Kasumi-1 (cell line): ENCODE measurements at regions not wholly inside any gene's neighbourhood (a gene's known extent, or its start where the extent isn't known, plus 50 kb on each side); places are given as distances from the start of the nearest gene placed in this dataset.

Experiments used
- DNase-seq, 2 experiments: peaks; one replicate each; lab custom pipeline; 2025; lab: John Stamatoyannopoulos, UW

DNA sequence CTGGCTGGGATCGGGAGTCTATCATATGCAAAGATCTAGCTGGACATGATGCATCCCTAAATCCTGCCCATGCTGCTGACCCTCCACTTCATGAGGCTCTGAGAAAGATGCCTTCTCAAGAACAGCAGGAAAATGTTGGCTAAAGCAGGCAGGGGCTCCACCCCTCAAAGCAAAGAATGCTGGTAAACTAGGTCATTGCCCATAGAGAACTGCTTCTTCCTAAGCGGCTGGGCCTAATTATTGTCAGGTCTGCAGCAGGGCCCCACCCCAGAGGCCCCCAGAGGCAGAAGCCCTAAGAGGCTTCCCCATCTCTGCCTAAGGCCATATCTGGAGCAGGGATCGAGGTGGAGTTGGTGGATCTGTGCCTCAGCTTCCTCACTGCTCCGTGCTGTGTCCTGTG, 447.4 kb upstream of the PROK2 start:
- no peak for DNase-seq

DNA sequence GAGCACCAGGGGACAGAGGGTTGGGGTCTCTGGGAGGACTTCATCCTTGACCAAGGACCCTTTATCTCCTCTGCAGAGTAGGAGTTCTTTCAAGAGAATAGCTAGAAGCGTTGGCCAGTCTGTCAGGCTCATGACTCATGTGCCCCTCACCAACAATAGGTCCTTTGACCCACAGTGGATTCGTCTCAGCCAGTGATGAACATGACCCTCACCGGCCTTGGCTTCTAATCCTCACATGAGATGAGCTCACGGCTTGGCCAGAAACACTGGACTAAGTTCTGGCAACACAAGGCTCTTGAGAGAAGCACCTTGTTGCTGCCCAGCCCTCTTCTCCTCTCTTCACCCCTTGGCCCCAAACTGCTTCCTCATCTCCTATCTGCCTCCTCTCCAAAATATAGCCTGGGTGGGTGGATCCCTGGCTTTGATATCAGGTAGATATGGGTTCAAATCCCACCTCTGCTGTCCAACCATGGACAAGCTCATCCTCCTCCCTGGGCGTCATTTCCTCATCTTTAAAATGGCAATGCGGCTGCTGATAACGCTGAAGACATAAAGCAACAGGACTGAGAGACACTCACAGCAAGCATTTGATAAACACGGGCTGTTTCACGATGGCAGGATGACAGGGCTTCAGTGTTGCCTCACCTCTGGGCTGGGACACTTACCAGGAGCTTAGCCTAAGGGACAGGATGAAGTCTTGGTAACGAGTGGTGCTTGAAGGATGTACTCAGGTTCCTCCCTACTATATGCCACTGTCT, 446.7 kb upstream of the PROK2 start:
- DNase-seq: no peak

DNA sequence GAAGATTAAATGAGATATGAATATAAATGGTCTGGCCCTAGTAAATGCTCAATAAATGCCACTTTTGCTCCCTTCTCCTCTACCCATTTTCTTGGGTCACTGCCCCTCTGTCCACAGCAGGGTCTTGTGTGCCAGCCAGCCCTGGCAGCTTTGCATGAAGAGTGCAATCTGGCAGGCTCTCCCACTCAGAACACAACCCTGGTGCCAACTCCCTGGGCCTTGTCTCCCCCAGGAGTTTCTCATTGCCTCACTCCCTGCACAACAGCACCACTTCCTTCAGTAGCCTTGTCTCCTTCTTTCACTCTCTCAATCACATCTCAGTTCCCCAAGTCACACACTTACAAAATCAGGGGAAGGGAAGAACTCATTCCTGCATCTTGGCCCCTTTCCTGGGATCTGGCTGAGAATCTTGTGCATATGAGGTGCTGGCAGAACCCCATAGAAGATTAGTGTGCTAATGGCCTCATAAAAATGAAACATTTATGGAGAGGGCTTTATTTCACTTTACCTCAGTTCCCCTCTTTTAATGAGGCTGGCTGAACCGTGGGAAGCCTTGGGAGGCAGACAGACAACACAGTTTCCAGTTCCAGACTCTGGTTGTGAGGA, 445.9 kb upstream of the PROK2 start:
- DNase-seq: no peak

- DNase-seq: no peak
These were observed 445.0 kb upstream of the PROK2 start for GRCh38 chr3:72229952-72230351.

DNA sequence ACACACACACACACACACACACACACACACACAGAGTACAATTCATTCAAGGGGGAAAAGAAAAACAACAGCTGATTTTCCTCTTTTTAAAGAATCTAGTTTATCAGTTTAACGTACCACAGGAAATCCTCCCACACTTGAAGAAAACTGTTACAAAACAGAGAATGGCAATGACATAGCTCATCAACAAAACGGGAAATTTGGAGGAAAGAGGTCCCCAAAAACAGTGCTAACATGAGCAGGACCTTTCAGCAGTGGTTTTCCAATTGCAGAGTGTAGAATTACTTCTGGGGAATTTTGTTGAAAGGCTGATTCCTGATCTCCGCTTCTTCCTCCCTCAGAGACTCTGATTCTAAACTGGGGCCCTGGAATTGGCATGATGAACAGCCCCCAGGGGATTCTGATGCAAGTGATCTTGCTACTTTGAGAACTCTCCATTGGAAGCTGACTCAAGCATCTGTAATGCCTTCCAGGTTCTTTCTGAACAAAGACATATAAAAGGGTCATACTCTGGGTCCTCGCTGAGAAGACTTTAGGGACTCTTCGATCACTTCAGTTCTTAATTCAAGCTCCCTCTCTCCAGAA, 442.6 kb upstream of the PROK2 start:
- DNase-seq: peak; percentile 2 to 25

DNA sequence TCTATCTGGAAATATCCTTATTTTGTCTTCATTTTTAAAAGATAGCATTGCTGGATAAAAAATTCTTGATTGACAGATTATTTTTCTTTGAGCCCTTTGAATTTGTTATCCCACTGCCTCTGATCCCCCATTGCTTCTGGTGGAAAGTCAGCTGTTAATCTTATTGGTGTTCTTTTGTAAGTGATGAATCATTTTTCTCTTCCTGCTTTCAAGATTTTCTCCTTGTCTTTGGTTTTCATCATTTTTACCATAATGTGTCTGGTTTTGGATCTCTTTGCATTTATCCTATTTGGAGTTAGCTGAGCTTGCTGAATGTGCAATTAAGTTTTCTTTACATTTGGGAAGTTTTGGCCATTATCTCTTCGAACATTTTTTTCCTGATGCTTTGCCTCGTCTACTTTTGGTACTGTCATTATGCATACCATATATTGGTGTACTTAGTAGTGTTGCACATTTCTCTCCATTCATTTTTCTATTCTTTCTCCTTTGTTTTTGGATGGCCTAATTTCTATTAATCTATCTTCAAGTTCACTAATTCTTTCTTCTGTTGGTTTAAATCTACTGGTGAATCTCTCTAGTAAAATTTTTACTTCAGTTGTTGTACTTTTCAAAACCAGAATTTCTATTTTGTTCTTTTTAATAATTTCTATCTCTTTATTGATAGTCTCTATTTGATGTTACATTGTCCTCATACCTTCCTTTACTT, 440.0 kb upstream of the PROK2 start:
- peak; percentile 5 to 50 for DNase-seq

DNA sequence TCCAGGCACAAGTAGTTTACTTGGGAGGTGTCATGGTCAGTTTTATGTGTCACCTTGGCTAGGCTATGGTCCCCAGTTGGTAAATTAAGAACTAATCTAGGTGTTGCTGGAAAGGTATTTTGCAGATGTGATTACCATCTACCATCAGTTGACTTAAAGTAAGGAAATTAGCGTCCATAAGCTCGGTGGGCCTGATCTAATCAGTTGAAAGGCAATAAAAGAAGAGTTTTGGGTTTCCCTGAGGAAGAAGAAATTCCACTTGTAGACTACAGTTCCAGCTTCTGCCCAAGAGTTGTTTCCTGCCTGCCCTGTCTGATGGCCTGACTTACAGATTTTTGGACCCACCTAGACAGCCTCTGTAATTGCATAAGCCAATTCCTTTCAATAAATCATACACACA, 438.7 kb upstream of the PROK2 start:
- no peak for DNase-seq

GRCh38 chr3:72223116-72223515, 438.2 kb upstream of the PROK2 start:
- DNase-seq: no peak

- no peak for DNase-seq
These were observed 437.5 kb upstream of the PROK2 start for GRCh38 chr3:72222410-72222809.

GRCh38 chr3:72220946-72221345, 436.0 kb upstream of the PROK2 start:
- no peak for DNase-seq

GRCh38 chr3:72219752-72220151, 434.8 kb upstream of the PROK2 start:
- no peak for DNase-seq

DNA sequence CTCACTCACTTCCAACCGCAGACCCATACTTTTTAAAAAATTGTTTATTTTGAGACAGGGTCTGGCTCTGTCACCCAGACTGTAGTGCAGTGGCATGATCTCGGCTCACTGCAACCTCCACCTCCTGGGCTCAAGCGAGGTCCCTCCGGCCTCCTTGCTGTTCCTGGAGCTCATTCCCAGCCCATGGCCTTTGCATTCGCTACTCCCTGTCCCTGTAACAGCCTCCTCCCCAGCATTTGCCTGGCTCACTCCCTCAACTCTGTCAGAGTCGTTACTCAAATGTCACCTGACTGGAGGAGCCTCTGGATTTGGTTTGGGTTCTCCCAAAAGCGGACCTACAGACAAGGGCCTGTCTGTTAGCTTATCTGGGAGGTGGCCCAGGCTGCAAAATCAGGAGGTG, 432.6 kb upstream of the PROK2 start:
- DNase-seq: no peak

DNA sequence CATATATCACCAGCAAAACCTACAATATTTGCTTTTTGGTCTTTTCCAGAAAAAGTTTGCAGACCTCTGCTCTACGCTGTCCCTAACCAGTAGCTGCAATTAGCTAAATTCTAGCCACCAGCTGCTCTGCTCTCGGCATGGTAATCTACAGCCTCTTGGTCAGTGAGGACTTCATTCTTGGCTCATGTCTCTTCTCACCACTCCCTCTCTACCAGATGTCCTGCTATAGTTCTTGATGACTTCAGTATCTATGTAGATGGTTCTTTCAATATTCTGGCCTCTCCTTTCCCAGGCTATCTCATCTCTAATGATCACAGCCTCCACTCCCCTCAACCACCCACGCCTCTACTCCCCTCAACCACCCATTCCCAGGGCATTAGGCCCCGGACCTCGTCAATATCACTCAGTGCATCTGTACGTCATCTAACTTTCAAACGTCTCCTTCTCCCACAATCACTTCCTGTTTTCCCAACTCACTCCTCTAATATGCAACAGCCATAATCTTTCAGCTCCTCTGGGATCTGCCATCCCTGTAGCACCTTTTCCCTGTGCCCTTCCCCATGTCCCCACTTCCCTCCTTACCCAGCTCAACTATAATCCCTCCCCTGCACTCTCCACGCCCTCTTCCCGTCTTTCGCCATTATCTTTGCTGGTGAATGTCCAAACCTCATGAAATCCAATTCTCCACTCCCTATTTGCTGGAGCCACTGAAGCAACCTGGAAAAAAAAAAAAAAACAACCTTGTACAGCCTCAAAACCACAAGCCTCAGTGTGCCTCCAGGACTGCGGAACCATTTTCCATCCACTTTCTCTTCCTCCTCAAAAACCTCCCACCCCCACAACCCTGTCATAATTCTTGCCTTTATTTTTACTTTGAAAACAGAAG, 429.4 kb upstream of the PROK2 start:
- DNase-seq: no peak

DNA sequence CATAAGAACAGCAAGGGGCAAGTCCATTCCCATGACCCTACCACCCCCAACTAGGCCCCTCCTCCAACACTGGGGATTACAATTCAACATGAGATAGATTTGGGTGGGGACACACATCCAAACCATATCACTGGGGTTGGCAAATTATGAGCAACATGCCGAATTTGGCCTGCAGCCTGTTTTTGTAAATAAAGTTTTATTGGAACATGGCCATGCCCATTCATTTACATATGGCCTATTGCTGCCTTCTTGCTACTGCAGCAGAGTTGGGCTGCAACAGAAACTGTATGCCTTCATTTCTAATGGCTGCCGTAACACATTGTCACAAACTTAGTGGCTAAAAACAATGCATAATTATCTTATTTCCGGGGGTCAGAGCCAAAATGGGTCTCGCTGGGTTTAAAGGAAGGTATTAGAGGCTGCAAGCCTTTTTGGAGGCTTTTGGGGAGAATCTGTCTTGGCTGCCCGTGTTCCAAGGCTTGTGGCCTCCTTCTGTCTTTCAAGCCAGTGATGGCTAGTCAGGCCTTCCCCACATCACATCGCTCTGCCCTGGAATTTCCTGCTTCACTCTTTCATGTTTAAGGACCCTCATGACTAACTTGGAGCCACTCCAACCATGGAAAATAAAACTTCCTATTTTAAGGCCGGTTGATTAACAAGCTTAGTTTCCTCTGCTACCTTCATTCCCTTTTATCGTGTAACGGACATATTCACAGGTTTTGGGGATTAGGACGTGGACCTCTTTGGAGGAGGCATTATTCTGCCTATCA, 428.5 kb upstream of the PROK2 start:
- no peak for DNase-seq

DNA sequence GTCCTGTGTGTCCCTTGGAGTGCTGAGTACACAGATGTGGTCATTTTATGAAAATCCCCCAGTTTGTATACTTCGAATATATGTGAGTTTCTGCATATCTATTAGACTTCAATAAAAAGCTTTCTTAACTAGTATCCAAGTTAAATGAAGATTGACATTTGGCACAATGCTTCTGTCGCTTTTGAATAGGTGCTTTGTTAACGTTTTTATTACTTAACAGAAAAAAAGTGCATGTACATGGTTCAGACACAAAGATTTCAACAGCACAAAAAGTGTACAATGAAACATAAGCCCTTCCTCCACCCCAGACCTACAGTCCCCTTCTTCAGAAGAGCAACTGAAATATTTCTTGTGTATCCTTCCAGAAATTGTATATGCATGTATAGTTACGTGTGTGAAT, 427.4 kb upstream of the PROK2 start:
- DNase-seq: no peak

GRCh38 chr3:72210261-72210660, 425.3 kb upstream of the PROK2 start:
- DNase-seq: no peak

DNA sequence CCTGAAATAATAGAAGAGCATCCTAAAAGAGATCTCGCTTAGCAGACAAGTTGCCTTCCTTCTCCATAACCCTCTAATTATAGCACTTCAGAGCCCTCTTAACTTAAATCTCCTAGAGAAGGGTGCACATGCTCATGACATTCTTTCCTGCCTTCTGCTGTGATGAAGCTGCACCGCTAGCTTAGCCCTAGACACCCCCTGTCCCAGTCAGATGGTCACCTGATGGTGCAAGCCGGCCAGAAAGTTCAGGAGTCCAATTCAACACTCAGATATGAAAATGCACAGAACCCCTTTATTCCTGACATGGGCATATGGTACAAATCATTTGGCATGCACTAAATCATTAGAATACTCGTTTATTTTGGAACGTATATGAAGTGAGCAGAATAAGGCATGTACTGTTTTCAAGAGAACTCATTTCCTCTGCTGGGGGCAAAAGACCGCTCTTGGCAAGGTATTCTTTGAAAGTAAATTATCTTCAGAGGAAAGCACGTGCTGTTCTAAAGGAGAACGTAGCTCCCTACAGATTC, 420.4 kb upstream of the PROK2 start:
- no peak for DNase-seq

DNA sequence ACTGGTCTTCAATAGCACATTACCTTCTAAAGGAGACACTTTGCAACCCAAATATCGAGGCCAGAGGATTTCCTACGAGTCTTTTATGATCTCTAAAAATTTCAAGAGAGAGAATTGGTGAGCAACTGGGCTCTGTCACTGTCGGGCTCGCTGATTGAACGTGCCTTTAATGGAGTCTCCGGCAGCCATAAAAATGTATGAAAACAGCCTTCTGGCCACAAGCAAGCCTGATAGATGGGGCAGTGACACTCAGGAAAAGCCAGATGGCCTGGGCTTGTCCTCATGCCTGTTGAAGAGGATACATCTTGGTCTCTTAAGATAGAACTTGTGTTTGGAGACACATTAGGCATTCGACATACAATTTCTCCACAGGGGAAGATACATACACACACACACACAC, 419.5 kb upstream of the PROK2 start:
- DNase-seq: no peak

GRCh38 chr3:72203613-72204349, 418.8 kb upstream of the PROK2 start:
- DNase-seq: no peak

DNA sequence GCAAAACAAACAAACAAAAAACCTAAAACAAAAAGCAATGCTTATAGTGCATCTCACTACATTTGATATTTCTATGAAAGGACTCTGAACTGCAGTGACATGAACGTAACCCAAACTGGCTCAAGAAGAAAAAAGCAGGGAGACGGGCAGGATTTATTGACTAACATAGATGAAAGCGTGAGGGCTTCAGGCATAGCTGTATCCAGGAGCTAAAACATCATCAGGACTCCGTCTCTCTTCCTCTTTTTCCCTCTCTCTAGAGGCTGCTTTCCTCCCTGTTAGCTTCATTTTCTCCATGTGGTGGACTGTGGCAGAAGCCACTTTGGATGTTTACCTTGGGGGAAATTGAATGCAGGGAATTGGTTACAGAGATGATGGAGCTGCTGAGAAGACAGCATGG, 418.2 kb upstream of the PROK2 start:
- no peak for DNase-seq
